Activated T-helper 17 cell treated with anti-CD3 and anti-CD28 coated beads, Interleukin-2, amount 50 U/mL, for 72 hours (primary cell): ENCODE measurements at regions not wholly inside any gene's neighbourhood (a gene's known extent, or its start where the extent isn't known, plus 50 kb on each side); places are given as distances from the start of the nearest gene placed in this dataset.

Source experiments
- ATAC-seq: fragments of 150-1000 bp; cut with Tn5 transposase; replicated peaks from 2 replicates; pipeline ENCODE4 v1.10.0; 2021; ENCODE audit warnings: mild to moderate bottlenecking, moderate library complexity
- H3K27ac Mint-ChIP-seq: one replicate; pipeline ENCODE4 v1.8.0; 2022; ENCODE audit warnings: mixed read lengths
- H3K27me3 Mint-ChIP-seq: one replicate; pipeline ENCODE4 v1.8.0; 2022; ENCODE audit warnings: mixed read lengths
- H3K36me3 Mint-ChIP-seq: one replicate; pipeline ENCODE4 v1.8.0; 2022; ENCODE audit warnings: low read depth, mild to moderate bottlenecking, mixed read lengths
- H3K4me1 Mint-ChIP-seq: one replicate; pipeline ENCODE4 v1.8.0; 2022; ENCODE audit warnings: mixed read lengths
- H3K4me3 Mint-ChIP-seq: one replicate; pipeline ENCODE4 v1.8.0; 2022; ENCODE audit warnings: mild to moderate bottlenecking, mixed read lengths
- H3K9me3 Mint-ChIP-seq: one replicate; pipeline ENCODE4 v1.8.0; 2022; ENCODE audit warnings: mixed read lengths

GRCh38 chr6:100257793-100258395 lies 206.8 kb downstream of the SIM1 start:
- Mint-ChIP-seq H3K9me3 (no peaks in the 10 kb centered on the region), H3K4me3 (no peak overlapping the region), H3K27me3 (peaks cover 3% of the 10 kb centered on the region), H3K4me1 (peaks cover 7% of the 10 kb centered on the region), H3K27ac (no peak overlapping the region), H3K36me3 (no peaks in the 10 kb centered on the region)
- no peak for ATAC-seq

GRCh38 chr6:100255701-100256100 lies 209.0 kb downstream of the SIM1 start:
- no peaks in the 10 kb centered on the region for H3K36me3 Mint-ChIP-seq
- no peak overlapping the region for H3K4me3 Mint-ChIP-seq
- no peaks in the 10 kb centered on the region for H3K9me3 Mint-ChIP-seq
- no peaks in the 10 kb centered on the region for H3K27me3 Mint-ChIP-seq
- ATAC-seq, result no peak
- peaks cover 7% of the 10 kb centered on the region for H3K4me1 Mint-ChIP-seq
- no peak overlapping the region for H3K27ac Mint-ChIP-seq

- no peak overlapping the region for H3K27ac Mint-ChIP-seq
- no peak overlapping the region for H3K4me3 Mint-ChIP-seq
- H3K4me1 Mint-ChIP-seq, result no peaks in the 10 kb centered on the region
- no peak for ATAC-seq
- no peaks in the 10 kb centered on the region for H3K36me3 Mint-ChIP-seq
- peaks cover 3% of the 10 kb centered on the region for H3K27me3 Mint-ChIP-seq
- no peaks in the 10 kb centered on the region for H3K9me3 Mint-ChIP-seq
Observed at GRCh38 chr6:100247123-100247522, 217.6 kb downstream of the SIM1 start.

DNA sequence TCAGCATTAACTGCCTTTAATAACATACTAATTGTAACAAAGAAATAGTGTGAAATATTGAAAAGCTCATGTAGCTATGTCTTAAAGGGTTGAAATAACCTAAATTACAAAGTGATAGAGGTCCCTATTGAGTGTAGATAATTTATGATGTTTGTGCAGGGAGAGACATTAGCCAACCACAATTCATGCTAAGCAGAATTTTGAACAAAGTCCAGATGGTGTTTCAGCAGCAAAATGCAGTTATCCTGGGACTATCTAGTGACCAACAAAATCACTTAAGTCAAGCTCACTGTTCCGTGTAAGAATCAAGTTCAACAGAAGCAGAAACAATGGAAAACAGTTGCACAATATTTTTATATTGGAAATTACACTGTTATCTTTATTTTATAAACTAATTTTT lies 218.5 kb downstream of the SIM1 start:
- H3K36me3 Mint-ChIP-seq, result no peaks in the 10 kb centered on the region
- ATAC-seq, result no peak

DNA sequence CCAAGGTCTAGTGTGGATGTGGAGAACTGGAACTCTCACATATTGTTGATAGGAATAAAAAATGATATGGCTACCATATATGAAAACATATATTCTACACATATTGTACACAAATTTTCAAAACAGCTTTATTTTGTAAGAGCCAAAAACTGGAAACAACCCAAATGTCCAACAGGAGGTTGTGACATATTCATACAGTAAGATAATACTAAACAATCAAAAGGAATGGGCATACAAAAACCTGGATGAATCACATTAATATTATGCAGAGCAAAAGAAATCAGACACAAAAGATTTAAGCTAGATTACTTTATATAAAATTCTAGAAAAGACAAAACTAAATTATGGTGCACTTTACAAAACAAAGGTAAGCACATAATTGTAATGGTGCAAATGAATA lies 223.9 kb downstream of the SIM1 start:
- Mint-ChIP-seq H3K27ac (no peak overlapping the region), H3K4me3 (no peak overlapping the region), H3K36me3 (no peaks in the 10 kb centered on the region), H3K9me3 (no peaks in the 10 kb centered on the region), H3K4me1 (no peaks in the 10 kb centered on the region), H3K27me3 (peaks cover 7% of the 10 kb centered on the region)
- ATAC-seq, result no peak

More for the DNA sequence above, 218.5 kb downstream of the SIM1 start:
- no peaks in the 10 kb centered on the region for H3K4me1 Mint-ChIP-seq
- no peaks in the 10 kb centered on the region for H3K9me3 Mint-ChIP-seq
- H3K27ac Mint-ChIP-seq, result no peak overlapping the region
- H3K27me3 Mint-ChIP-seq, result peaks cover 3% of the 10 kb centered on the region
- H3K4me3 Mint-ChIP-seq, result no peak overlapping the region

- Mint-ChIP-seq H3K27ac (no peak overlapping the region), H3K4me1 (no peaks in the 10 kb centered on the region), H3K27me3 (peaks cover 11% of the 10 kb centered on the region), H3K4me3 (no peak overlapping the region), H3K36me3 (no peaks in the 10 kb centered on the region), H3K9me3 (no peaks in the 10 kb centered on the region)
- ATAC-seq, result no peak
Observed at GRCh38 chr6:100237821-100238220, 226.9 kb downstream of the SIM1 start.

- ATAC-seq, result no peak
- Mint-ChIP-seq H3K27me3 (peaks cover 11% of the 10 kb centered on the region), H3K4me3 (no peak overlapping the region), H3K9me3 (no peaks in the 10 kb centered on the region), H3K4me1 (no peaks in the 10 kb centered on the region), H3K27ac (no peak overlapping the region), H3K36me3 (no peaks in the 10 kb centered on the region)
Observed at GRCh38 chr6:100236389-100236788, 228.3 kb downstream of the SIM1 start.

DNA sequence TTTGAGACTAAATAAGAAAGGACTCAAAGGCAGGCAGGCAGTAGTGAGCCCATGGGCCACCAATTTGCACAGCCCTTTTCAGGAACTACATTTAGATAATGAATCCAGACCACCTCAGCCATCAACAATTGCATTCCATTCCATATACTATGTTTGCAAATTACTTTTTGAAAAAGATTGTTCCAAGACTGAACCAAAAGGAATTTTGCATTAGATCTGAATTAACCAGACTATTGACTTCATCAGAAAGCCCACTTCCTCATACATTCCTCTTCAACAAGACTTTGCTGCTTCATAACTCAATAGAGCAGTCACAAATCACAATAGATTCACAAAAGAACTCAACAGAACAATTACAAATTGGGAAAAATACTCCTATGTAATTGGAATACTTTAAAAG lies 229.1 kb downstream of the SIM1 start:
- Mint-ChIP-seq H3K36me3 (no peaks in the 10 kb centered on the region), H3K27ac (no peak overlapping the region), H3K4me3 (no peak overlapping the region), H3K27me3 (peaks cover 11% of the 10 kb centered on the region), H3K4me1 (no peaks in the 10 kb centered on the region), H3K9me3 (no peaks in the 10 kb centered on the region)
- ATAC-seq, result no peak

- H3K36me3 Mint-ChIP-seq, result no peaks in the 10 kb centered on the region
- no peak overlapping the region for H3K4me3 Mint-ChIP-seq
- H3K9me3 Mint-ChIP-seq, result no peaks in the 10 kb centered on the region
- no peaks in the 10 kb centered on the region for H3K4me1 Mint-ChIP-seq
- ATAC-seq, result no peak
- H3K27me3 Mint-ChIP-seq, result peaks cover 17% of the 10 kb centered on the region
- H3K27ac Mint-ChIP-seq, result no peak overlapping the region
Observed at GRCh38 chr6:100234625-100235024, 230.1 kb downstream of the SIM1 start.

GRCh38 chr6:100232781-100233573 lies 231.7 kb downstream of the SIM1 start:
- no peak overlapping the region for H3K4me3 Mint-ChIP-seq
- H3K27ac Mint-ChIP-seq, result no peak overlapping the region
- no peaks in the 10 kb centered on the region for H3K4me1 Mint-ChIP-seq
- H3K9me3 Mint-ChIP-seq, result no peaks in the 10 kb centered on the region
- ATAC-seq, result no peak
- H3K36me3 Mint-ChIP-seq, result no peaks in the 10 kb centered on the region
- peaks cover 18% of the 10 kb centered on the region for H3K27me3 Mint-ChIP-seq

DNA sequence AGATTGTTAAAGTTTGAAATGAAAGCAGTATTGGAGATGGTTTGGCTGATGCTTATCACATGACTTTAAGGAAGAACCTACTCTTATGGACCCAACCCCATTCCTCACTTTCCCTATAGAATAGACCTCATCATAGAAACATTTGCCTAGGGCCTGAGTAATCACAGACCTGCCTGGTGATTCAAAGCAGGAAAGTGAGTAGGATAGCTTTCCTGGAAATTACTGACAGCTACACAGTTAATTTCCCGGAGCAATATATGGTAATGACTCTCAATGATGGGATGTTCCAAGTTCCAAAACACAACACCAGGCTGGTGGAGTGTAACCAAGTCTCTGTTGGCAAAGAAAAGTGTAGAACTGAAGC lies 233.8 kb downstream of the SIM1 start:
- ATAC-seq, result peak; percentile 60
- Mint-ChIP-seq H3K36me3 (no peaks in the 10 kb centered on the region), H3K27ac (peak overlapping the region; percentile 76), H3K9me3 (no peaks in the 10 kb centered on the region), H3K27me3 (peaks cover 18% of the 10 kb centered on the region), H3K4me1 (no peaks in the 10 kb centered on the region), H3K4me3 (peak overlapping the region; percentile 33)

DNA sequence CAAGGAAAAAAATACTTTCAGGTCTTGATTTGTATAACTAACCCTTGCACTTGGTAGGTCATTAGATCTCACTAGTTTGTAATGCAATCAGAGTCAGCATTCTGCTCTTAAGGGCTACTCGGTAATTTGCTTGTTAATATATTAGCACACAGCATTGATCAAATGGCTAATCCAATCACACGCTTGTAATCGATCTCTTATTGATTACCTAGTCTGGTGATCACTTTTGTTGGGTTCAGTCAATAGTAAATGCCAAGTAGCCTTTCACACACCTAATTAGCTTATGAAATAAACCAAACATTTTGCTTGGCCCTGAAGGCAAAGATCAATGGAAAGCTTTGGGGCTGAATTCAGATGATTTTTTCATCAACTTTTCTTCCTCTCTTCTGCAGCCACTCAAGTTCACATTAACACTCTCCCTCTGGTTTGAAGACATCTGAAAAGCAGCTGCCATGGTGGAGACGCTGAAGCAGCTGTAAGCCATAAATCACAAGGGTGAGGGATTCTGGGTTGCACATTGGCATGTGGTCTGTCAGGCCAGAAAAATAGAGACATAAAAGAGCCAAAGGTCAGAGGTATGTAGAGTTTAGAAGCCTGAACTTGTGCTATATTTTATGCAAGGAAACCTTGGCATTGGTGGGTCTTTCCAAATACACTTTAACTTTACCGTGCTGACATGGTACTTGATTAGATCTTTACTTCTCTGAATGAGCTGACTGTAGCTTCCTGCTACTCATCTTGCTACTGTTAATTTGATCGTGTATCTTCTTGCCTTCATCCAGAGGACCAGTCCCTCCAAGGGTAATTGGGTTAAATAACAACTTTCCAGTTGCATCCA lies 234.4 kb downstream of the SIM1 start:
- no peaks in the 10 kb centered on the region for H3K9me3 Mint-ChIP-seq
- peak overlapping the region; percentile 33 for H3K4me3 Mint-ChIP-seq
- no peaks in the 10 kb centered on the region for H3K4me1 Mint-ChIP-seq
- ATAC-seq, result peak; percentile 38
- no peaks in the 10 kb centered on the region for H3K36me3 Mint-ChIP-seq
- peaks cover 14% of the 10 kb centered on the region for H3K27me3 Mint-ChIP-seq
- H3K27ac Mint-ChIP-seq, result peak overlapping the region; percentile 59

GRCh38 chr6:100229512-100229911 lies 235.2 kb downstream of the SIM1 start:
- peaks cover 14% of the 10 kb centered on the region for H3K27me3 Mint-ChIP-seq
- ATAC-seq, result no peak
- peak overlapping the region; percentile 69 for H3K4me3 Mint-ChIP-seq
- no peaks in the 10 kb centered on the region for H3K4me1 Mint-ChIP-seq
- H3K36me3 Mint-ChIP-seq, result no peaks in the 10 kb centered on the region
- H3K9me3 Mint-ChIP-seq, result no peaks in the 10 kb centered on the region
- H3K27ac Mint-ChIP-seq, result no peak overlapping the region

GRCh38 chr6:100228834-100229441 lies 234.9 kb upstream of the MCHR2 start:
- peak; percentile 81 for ATAC-seq
- no peaks in the 10 kb centered on the region for H3K4me1 Mint-ChIP-seq
- H3K27me3 Mint-ChIP-seq, result peaks cover 14% of the 10 kb centered on the region
- H3K36me3 Mint-ChIP-seq, result no peaks in the 10 kb centered on the region
- H3K4me3 Mint-ChIP-seq, result peak overlapping the region; percentile 69
- H3K9me3 Mint-ChIP-seq, result no peaks in the 10 kb centered on the region
- H3K27ac Mint-ChIP-seq, result peak overlapping the region; percentile 67
